Posterior vena cava (tissue), 2 donors: ENCODE measurements at regions not wholly inside any gene's neighbourhood (a gene's known extent, or its start where the extent isn't known, plus 50 kb on each side); places are given as distances from the start of the nearest gene placed in this dataset.
"Not testable (repeated sequence)": the region's sequence is repeated elsewhere in the genome, so short reads cannot be mapped to it uniquely, and the experiment has no call there.

Experiments used
- DNase-seq: peaks from one replicate; pipeline ENCODE4 v3.0.0-alpha.2; 2020; ENCODE audit warnings: low spot score
- intact Hi-C, 2 donors: fragments of 100-400 bp; cut with DNase I; formaldehyde crosslinking; loops; one replicate each; pipeline versions ENCODE4 v1.14.1 to v1.14.2; 2022 to 2023
- donor health status: DM: yes; HTN: yes; CAD: no.
- donor health status: DM: yes; HTN: yes; CAD: no.

DNA sequence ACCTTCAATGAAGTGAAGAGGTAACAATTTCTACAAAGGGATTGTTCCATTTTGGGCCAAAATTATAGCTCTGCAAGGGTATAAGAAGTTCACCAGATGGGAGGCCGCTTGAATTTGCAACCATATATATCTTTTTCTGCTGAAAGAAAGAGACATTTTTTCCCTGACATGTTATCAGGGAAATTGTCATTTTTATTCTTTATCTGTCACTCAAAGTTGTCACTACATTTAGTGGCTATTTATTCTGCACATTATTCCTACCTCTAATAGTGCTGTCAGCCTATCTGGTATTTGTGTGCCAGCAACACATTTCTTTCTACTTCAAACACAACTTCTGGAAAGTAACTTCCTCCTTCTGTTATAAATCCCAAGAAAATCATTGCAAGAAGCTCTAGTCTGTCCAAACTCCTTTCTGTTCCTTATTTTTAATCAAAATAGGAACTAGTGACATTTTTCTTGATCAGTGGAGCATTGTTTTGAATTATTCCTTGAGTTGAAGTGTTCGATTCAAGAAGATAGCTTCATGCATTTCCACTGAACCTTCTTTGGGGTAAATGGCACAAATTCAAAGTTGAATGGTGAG lies 137.9 kb upstream of the ATP2B1 start:
- DNase-seq: no peak
- intact Hi-C loops: no loop called here

DNA sequence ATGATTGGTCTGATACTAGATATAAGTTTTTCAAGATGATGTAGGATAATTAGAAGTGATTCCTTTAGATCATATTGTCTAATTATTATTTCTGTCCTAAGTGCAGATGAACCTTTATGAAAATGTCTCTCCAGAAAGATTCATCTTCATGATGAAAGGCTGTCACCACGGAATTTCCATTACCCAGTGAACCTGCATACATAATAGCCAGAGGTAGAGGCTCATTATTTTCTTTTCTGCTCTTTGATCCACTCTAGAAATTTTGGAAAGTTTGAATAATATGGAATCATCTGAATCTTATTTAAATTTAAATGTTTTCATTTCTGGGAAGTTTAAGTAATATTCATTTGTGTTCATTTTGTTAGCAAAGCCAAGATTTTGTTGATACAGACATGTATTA lies 137.1 kb upstream of the ATP2B1 start:
- intact Hi-C loops: no loop called here
- DNase-seq: no peak

DNA sequence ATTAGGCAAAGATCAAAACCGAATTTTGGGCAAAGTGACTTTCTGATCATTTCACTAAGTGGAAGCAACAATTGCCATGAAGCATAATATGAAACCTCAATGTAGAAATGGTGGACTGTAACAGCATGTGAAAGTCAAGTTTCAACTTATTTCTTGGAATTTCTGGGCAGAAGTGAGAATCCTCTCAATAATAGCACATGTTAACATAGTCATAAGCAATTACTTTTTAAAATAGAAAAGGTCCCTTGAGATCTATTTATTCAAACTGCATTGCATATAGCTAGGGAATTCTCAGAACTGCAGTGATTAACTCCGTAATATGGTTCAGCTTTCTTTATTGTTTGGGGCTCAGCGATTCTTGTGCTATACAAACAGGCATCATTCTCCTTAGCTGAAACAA lies 136.7 kb upstream of the ATP2B1 start:
- intact Hi-C loops: no loop called here
- no peak for DNase-seq

DNA sequence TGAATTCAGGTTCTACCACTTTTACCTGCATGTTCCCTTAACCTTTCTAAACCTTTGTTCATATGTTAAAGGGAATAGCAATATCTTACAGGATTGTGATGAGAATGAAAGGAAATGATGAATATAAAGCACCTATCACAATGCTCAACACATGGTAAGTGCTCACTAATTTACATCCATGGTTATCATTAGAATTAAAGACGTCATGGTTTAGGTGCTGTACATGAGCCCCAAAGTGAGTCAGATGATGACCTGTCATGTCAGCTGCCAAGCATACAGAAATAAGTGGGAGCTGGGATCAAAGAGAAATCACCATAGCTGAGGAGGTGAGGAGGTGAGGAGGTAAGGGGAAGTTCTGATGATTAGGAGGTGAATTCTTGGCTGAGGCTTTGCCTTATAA lies 135.9 kb upstream of the ATP2B1 start:
- DNase-seq: no peak
- intact Hi-C loops: no loop called here

DNA sequence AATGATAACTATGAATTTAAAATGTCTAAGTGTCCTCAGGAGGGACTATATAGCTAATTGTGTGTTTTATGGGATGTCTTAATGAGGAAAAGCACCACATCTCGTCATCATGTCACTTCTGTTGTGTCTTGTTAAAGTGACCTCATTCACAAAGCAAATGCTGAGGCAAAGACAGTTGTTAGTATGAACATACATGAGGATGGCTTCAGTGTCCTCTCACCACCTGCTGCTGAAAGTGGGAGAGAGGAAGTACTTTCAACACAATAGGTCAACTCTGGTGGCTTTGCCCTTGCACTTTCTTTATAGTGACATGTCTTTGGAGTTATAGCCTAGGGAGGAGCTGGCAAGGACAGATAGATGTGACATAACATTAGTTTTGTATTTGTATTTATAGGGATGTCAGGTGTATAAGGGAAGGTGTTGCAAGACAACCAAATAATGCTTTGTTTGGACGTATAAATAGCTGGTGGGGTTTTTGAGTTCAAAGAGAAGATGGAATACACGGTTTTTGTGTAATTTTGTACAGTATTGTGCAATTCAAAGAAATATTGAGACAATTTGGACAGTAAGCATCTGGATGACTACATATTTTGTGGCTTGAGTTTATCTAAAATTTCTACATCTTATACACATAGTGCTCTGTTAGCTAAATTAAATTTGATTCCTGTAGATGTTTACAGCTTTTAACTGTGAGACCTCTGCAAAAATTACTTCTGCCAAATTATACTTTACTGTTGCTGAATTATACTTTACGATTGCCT lies 131.7 kb upstream of the ATP2B1 start:
- DNase-seq: no peak
- intact Hi-C loops: no loop called here

DNA sequence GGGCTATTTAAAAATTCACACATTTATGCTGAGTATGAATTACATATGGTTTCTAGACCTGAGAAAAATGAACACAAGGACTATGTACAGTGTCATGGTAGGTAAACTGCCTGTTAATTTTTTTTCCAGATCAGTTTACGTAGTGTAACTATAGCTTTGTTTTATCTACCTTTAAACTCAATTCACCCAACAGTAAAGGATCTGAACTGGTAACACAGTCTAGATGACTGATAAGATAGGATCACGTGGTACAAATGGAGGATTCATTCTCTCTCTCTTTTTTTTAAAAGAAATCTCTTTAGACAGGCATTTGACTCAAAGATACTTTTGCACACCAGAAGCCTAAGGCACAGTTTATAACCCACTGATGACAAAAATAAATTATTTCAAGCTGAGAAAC lies 130.8 kb upstream of the ATP2B1 start:
- no peak for DNase-seq
- intact Hi-C loops: no loop called here

DNA sequence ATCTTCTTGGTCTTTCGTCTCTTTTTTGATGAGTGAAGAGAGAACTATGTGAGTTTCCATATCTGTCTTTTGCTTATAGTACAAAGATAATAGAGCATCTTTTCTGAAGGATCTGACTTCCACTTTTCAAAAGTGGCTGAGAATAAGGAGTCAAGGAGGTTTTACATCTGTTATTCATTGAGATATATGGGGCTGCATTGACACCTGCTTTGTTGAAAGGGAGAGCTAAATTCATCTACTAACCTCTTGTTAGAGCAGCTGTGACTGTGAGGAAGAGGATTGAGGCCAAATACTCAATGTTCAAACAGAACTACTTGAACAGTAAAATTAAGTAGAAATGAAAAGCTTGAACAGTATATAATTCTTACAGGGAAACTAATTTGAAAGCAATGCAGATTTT lies 130.2 kb upstream of the ATP2B1 start:
- no peak for DNase-seq
- intact Hi-C loops: no loop called here

DNA sequence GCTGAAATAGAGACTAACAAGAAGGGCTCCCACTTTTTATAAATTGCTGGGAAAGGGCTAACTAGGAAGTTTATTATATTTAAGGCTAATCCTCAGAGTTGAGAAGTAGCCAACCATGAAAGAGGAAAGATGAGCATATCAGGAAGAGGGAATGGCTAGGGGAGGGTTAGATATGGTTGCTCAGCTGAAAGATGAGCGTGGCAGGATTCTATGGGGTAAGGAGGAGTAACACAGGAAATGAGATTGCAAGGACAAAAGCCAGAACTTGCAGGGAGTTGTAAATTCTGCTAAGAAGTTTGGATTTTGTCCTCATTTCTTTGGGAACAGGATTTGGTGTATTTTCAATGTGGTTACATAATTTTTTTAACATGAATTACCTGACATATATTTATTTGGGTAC lies 127.4 kb upstream of the ATP2B1 start:
- intact Hi-C loops: no loop called here

DNA sequence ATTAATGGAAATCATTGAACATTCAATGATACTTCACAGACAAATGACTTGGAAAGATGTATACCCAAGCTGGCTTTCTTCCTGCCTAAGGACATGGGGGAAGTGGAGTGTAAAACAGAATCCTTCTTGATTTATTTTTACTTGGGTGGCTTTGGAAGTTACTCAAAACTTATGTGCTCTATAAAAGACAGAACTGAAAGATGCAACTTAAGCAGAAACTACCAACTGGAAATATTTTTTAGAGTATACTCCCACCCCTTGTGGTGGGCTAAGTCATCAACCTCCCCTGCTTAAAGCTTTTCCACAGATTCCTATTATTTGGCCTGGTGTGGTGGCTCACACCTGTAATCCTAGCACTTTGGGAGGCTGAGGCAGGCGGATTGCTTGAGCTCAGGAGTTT lies 126.0 kb upstream of the ATP2B1 start:
- intact Hi-C loops: no loop called here
- no peak for DNase-seq

More for the DNA sequence above, 127.4 kb upstream of the ATP2B1 start:
- no peak for DNase-seq

DNA sequence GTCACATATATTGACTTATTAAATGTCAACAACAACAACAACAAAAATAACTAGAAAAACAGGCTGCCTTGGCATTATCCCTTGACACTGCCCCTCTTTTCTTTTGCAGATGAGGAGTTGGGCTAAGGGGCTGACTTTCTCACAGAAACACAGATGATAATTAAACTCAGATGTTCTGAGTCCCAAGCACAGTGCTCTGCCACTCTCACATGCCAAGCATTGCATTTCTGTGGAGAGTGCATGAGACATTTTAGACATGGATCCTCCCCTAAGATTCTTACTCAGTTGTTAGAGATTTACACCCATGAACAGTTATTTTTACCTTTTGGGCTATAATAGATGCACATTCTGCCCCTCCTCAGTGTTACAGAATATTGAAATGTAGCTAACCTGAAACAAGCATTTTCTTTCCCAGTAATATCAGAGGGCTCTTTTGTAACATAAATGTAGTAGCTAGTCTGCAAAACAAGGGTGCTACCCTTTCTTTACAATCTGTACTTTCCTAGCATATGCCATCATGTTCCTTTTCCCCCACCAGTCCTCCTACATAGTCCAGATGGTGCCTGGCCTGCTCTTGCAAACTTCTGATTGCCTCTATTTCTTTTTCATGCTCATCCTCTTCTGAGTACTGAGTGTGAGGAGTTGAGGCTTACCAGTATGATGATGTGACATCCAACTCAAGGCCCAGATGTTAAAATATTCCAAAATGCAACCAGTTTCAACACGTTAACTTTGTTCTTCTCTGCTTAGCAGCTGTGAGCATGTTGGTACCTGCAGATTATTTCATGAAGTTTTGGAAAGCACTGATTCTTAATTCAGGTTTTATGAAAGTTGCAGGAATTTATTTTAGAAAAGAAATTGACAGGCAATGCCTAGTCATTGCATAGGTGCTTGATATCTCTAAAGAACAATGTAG lies 125.0 kb upstream of the ATP2B1 start:
- intact Hi-C loops: no loop called here
- no peak for DNase-seq

DNA sequence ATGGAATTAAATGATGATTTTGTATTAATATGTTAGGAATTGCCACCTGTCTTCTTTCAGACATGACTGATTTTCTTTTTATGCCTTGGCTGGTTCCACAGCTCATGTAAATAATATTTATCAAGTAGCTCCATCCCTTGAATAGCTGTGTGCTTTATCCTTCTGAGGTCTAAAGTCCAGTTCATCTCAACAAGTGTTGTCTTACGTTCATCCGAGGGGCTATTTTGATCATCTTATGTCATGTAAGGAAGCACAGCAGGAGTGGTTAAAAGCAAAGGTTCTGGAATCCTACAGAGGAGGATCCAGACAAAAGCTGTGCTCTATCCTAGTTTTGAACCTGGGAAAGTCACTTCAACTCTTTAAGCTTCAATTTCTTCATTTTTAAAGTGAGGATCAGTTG lies 123.7 kb upstream of the ATP2B1 start:
- no peak for DNase-seq
- intact Hi-C loops: no loop called here

DNA sequence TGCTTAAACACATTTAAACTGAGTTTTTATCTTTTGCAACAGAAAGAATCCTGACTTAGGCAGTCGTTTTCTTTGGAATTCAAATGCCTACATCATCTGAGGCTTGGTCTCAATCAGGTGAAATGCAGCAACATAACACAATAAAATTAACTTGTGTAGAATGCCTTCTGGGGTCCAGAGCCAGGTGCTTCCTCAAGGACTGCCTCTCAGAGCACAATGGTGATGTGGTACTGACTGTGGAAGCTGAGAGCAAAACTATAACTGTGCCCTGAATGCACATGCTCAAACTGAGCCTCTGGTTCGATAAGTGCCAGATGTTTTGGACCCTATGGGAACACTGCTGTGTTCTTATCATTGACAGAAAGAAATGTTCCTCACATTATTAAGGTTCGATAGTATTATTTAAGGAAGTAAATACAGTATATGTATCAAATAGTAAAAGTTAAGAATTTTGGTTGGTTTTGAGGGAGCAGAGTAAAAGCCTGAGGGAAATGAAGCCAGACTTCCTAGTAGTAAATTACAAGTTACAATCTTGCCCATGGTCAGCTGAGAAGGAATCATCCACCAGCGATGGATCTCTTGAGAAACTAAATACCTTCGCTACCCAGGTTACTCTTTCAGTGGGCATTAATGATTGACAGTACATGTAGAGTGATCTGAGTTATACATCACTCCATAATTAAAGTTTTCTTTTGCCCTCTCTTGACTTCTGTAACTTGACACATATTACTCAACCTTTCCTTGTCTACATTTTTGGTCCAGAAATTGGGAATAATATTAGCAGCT lies 122.9 kb upstream of the ATP2B1 start:
- no peak for DNase-seq
- intact Hi-C loops: no loop called here

DNA sequence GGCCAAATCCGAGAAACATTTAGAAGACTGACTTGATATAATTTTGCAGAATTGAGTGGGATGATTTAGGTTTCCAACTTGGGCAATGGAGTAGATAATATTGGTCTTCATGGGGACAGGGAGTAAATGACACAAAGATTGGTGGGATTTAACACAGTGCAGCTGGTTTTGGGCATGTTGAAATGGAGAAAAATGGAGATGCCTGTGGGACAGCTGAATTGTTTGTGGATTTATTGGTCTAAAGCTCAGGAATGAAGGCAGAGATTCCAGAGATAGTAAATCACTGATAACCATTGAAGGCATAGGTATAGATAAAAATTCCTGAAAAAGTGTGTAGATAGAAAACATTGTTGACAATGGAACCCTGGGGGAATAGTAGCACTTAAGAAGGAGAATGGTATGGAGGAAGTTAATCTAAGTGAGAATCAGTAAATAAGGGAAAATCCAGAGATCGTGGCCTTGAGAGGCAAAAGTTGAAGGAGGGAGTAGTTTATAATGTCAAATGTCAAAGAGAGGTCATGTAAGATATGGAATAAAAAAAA lies 120.9 kb upstream of the ATP2B1 start:
- intact Hi-C loops: no loop called here
- DNase-seq: no peak

DNA sequence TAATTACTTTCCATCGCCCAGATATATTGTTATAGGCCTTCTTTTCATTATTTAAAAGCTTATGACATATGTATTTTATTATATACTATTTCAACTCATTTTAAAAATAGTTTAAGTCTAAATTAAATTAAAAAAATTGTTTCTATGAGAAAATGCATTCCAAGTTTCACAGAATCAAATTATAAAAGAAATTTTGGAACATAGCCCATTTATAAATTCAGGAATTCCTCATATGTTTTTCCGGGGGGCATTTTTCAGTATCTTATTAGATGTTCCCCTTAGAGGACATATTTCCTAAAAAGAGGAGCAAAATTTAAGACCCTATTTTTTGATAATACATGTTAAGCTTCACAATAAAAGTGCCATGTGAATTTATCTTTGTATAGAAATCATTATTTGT lies 119.9 kb upstream of the ATP2B1 start:
- intact Hi-C loops: no loop called here
- DNase-seq: no peak

DNA sequence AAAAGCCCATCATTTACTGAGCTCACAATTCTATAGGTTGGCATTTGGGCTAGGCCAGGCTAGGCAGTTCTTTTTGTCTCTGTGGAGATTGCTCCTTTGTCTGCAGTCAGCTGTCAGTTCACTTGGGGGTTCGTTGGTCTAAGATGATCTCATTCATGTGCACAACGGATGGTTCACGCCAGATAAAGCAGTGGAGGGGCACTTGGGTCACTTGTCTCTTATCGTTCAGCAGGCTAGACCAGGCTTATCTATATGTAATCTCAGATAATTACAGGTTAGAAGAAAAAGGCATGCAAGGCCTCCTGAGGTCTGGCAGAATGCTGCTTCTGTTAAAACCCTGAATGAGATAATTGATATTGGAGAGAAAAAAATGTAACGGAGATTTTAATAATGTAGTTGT lies 119.0 kb upstream of the ATP2B1 start:
- intact Hi-C loops: no loop called here
- DNase-seq: no peak

DNA sequence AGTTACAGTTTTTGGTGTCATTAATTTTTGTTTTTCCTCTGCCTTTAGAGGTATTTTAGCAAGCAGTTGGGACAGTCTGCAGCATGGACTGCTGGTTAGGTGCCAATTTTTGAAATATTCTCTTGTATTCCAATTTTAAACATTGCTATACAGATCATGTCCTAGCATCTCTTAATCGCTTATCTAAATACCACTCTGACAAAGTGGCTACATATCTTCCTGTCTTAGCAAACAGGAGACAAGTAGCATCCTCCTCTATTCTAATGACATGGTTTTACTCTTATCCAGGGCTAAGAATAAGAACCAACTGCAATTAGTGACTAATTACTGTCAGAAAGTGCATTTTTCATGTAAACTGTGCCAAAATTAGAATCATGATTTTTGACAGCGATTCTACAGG lies 117.8 kb upstream of the ATP2B1 start:
- DNase-seq: no peak
- intact Hi-C loops: no loop called here

DNA sequence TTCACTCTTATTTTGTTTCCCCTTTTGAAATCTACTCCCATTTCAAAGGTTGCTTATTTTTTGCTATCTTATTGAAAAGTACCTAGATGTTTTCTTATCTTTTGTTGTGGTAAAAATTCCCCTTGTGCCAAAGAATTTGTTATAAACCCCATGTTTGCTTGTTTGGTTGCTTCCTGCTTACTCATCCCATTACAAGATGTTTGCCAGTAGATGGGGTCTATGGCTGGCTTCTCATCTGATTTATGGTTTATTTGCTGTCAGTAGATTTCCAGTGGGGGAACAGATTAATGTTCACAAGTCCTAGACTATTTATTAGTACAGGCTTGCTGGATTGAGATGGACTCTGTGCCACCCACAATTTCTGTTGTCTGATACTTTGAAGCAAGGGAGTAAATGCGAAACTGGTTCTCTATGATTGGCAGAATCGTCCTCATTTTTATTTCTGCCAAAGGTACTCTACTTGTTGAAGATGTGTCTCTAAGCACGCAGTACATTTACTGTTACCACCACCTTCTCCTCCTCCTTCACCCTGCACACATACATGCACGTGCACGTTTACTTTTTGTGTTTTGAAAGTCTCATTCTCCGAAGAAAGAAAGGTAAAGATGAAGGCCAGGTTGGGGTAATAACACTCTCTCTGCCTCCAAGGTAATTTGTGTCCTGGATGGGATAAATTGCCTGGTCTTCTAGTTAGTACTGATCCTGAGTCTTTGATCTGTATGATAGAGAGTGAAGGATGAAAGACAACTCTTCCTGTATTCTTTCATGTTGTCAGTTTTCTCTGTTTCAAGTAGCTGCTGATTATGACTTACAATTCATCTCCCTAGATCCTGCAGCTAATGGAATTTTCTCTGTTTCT lies 117.2 kb upstream of the ATP2B1 start:
- no peak for DNase-seq

DNA sequence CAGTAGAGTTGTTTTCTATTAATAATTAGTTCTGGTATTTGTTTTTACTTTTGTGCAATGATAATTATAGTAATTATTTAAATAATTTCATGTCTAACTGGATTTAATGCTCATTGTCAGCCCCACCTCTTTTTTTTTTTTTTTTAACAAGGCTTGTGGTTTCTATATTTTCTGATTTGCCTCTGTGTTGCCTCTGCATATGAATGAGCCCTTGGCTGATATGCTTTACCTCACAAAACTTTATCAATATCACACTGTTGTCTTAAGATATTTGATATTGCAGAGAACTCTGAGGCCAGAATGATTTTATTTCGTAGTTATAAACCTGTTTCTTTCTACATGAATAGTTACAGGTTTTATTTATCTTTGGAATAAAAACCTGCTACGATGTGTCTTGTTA lies 116.2 kb upstream of the ATP2B1 start:
- no peak for DNase-seq
- intact Hi-C loops: no loop called here

More for the DNA sequence above, 117.2 kb upstream of the ATP2B1 start:
- intact Hi-C loops: no loop called here

DNA sequence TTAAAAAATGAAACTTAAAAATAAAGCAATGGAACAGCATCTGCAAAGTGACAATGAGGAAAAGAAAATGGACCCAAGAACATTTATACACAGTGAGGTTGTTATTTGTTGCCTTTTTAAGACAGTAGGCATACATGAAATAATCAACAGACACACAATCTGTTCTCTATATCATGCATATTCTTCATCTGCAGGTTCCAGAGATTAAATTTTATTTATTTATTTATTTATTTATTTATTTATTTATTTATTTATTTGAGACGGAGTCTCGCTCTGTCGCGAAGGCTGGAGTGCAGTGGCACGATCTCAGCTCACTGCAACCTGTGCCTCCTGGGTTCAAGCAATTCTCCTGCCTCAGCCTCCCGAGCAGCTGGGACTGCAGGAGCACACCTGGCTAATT lies 114.4 kb upstream of the ATP2B1 start:
- DNase-seq, intact Hi-C loops: not testable (repeated sequence)
